CD14-positive monocyte (primary cell): ENCODE measurements at regions not wholly inside any gene's neighbourhood (a gene's known extent, or its start where the extent isn't known, plus 50 kb on each side); places are given as distances from the start of the nearest gene placed in this dataset.

Source experiments
- DNase-seq, 3 donors: peaks; one replicate each; pipeline ENCODE4 v3.0.0-alpha.2; 2011 to 2022
- H2AFZ ChIP-seq: 2 replicates; pipeline ENCODE4 v1.6.0; 2012; ENCODE audit warnings: mild to moderate bottlenecking, low read depth, low read length, inconsistent platforms; ENCODE audit not compliant: insufficient read depth, poor library complexity, severe bottlenecking
- H3K27ac ChIP-seq, 2 donors: 1 replicate in 1 of 2; 2 replicates in 1 of 2; pipeline ENCODE4 v1.5.1; 2012 to 2013; ENCODE audit warnings: low read length in 2 of 2, control low read depth in 1 of 2, inconsistent platforms in 1 of 2, low read depth in 1 of 2, mild to moderate bottlenecking in 1 of 2
- H3K27me3 ChIP-seq, 2 donors: one replicate each; pipeline versions ENCODE4 v1.6.0 to v1.6.1; 2011 to 2013; ENCODE audit warnings: low read length in 2 of 2; ENCODE audit not compliant: control insufficient read depth in 2 of 2, insufficient read depth in 2 of 2
- H3K36me3 ChIP-seq, 2 donors: replicated peaks in 1 of 2; 1 replicate in 1 of 2; 2 replicates in 1 of 2; pipeline versions ENCODE4 v1.5.1 to v1.6.1; 2012 to 2013; ENCODE audit warnings: low read length in 2 of 2, control low read depth in 1 of 2, inconsistent platforms in 1 of 2, mild to moderate bottlenecking in 1 of 2; ENCODE audit not compliant: insufficient read depth in 2 of 2, control insufficient read depth in 1 of 2
- H3K4me1 ChIP-seq, 2 donors: 1 replicate in 1 of 2; 2 replicates in 1 of 2; pipeline versions ENCODE4 v1.5.1 to v1.6.1; 2012 to 2013; ENCODE audit warnings: low read length in 2 of 2, control low read depth in 1 of 2, inconsistent platforms in 1 of 2, mild to moderate bottlenecking in 1 of 2, moderate library complexity in 1 of 2; ENCODE audit not compliant: insufficient read depth in 2 of 2, control insufficient read depth in 1 of 2
- H3K4me2 ChIP-seq: replicated peaks from 2 replicates; pipeline ENCODE3; 2012; ENCODE audit warnings: low read length, moderate library complexity, mild to moderate bottlenecking; ENCODE audit not compliant: poor library complexity, severe bottlenecking; ENCODE audit errors: extremely low read depth
- H3K4me3 ChIP-seq, 3 experiments: fragments of 200-600 bp in 1 of 3; sonication (generic) in 1 of 3; replicated peaks in 1 of 3; 1 replicate in 2 of 3; 2 replicates in 1 of 3; pipeline ENCODE4 v1.5.1; 2011 to 2013; ENCODE audit warnings: low read length in 3 of 3, mild to moderate bottlenecking in 3 of 3, control low read depth in 2 of 3, low read depth in 2 of 3, inconsistent platforms in 1 of 3, moderate library complexity in 1 of 3
- H3K79me2 ChIP-seq: 2 replicates; pipeline ENCODE4 v1.6.0; 2012; ENCODE audit warnings: mild to moderate bottlenecking, control low read depth, inconsistent platforms, low read length, moderate library complexity; ENCODE audit not compliant: insufficient read depth
- H3K9ac ChIP-seq: 2 replicates; pipeline ENCODE4 v1.6.0; 2017; ENCODE audit warnings: low read length, mild to moderate bottlenecking; ENCODE audit not compliant: insufficient read depth, poor library complexity, severe bottlenecking
- H3K9me3 ChIP-seq, 2 donors: replicated peaks in 1 of 2; 1 replicate in 1 of 2; 2 replicates in 1 of 2; pipeline versions ENCODE4 v1.5.1 to v1.6.1; 2012 to 2013; ENCODE audit warnings: low read length in 2 of 2, control low read depth in 1 of 2; ENCODE audit not compliant: control insufficient read depth in 1 of 2, insufficient read depth in 1 of 2
- H4K20me1 ChIP-seq: 2 replicates; pipeline ENCODE4 v1.6.0; 2012; ENCODE audit warnings: mild to moderate bottlenecking, low read length, control low read depth, moderate library complexity; ENCODE audit not compliant: insufficient read depth
- H3K27ac Mint-ChIP-seq, 7 donors: one replicate each; pipeline ENCODE4 v1.8.0; 2020; ENCODE audit warnings: mild to moderate bottlenecking in 7 of 7, mixed read lengths in 7 of 7, moderate library complexity in 6 of 7, inconsistent platforms in 2 of 7
- H3K27me3 Mint-ChIP-seq, 3 donors: one replicate each; pipeline ENCODE4 v1.8.0; 2021 to 2022; ENCODE audit warnings: low read depth in 3 of 3, mild to moderate bottlenecking in 3 of 3, mixed read lengths in 3 of 3, moderate library complexity in 3 of 3, inconsistent platforms in 1 of 3
- H3K36me3 Mint-ChIP-seq, 2 donors: one replicate each; pipeline ENCODE4 v1.8.0; 2020; ENCODE audit warnings: mixed read lengths in 2 of 2, inconsistent platforms in 1 of 2, mild to moderate bottlenecking in 1 of 2
- H3K4me1 Mint-ChIP-seq: one replicate; pipeline ENCODE4 v1.8.0; 2020; ENCODE audit warnings: mild to moderate bottlenecking, mixed read lengths
- H3K4me3 Mint-ChIP-seq, 2 donors: one replicate each; pipeline ENCODE4 v1.8.0; 2020; ENCODE audit warnings: mild to moderate bottlenecking in 2 of 2, mixed read lengths in 2 of 2, moderate library complexity in 1 of 2
- H3K9me3 Mint-ChIP-seq, 7 donors: one replicate each; pipeline ENCODE4 v1.8.0; 2020 to 2022; ENCODE audit warnings: mixed read lengths in 7 of 7, mild to moderate bottlenecking in 6 of 7, moderate library complexity in 6 of 7, inconsistent platforms in 2 of 7
- CTCF ChIP-seq: fragments of 200-600 bp; IDR thresholded peaks from one replicate; pipeline ENCODE4 v1.8.0; 2022; ENCODE audit warnings: antibody characterized with exemption, mild to moderate bottlenecking
- WGBS: methylation state at CpG from one replicate; pipeline ENCODE4 v1.1.5; 2013; ENCODE audit warnings: missing lambda C conversion rate; ENCODE audit not compliant: insufficient coverage; 5-methylcytosine and 5-hydroxymethylcytosine counted together
- intact Hi-C, 2 donors: fragments of 100-400 bp; cut with micrococcal nuclease; formaldehyde crosslinking; loops; one replicate each; pipeline versions ENCODE4 v1.15.0 to v1.15.1; 2023

DNA sequence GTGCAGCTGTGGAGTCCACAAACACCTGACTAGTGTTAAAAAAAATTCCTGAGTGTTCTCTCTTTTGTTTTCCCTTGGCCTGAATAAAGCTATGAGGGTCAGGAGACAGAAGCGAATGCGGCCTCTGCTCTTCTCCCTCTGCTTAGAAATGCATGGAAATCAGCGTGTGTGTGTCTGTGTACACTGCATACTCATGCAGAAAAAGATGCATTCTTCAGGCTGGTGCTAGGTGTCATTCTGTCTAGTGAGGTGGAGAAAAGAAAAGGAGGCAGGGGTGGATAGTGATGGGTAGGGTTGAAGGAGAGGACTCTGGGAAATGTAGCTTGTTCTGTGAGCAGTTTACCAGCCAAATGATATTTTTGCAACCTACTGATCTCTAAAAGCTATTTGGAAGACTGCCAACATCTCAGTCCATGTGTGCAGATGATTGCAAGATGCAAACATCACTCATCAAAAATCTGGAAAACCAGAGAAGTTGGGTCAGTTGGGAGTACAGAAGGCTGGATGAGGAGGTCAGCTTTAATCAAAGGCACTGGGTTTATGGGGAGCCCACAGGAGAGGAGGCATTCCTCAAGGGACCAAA is 177.7 kb downstream of the INSIG2 start:
- peaks cover 4 to 14% (median 7%) of the 10 kb centered on the region in 3 donors for H3K27me3 Mint-ChIP-seq
- H3K9ac ChIP-seq, result no peak overlapping the region
- no peaks in the 10 kb centered on the region for H3K36me3 Mint-ChIP-seq
- no peaks in the 10 kb centered on the region for H3K9me3 ChIP-seq
- H3K36me3 ChIP-seq, result no peaks in the 10 kb centered on the region
- 100% methylated on average over 1 of the region's 3 CpGs for WGBS
- DNase-seq, result no peak
- H3K4me2 ChIP-seq, result no peak overlapping the region
- H3K4me1 Mint-ChIP-seq, result no peaks in the 10 kb centered on the region
- no peak overlapping the region for H3K27ac ChIP-seq
- no peak overlapping the region for H3K4me3 Mint-ChIP-seq
- peaks cover 0 to 2% (median 0%) of the 10 kb centered on the region in 7 donors for H3K9me3 Mint-ChIP-seq
- no peaks in the 10 kb centered on the region for H3K4me1 ChIP-seq
- intact Hi-C loops, result no loop called here
- no peak overlapping the region for H3K4me3 ChIP-seq
- H3K27me3 ChIP-seq, result no peaks in the 10 kb centered on the region
- H4K20me1 ChIP-seq, result no peaks in the 10 kb centered on the region
- H3K27ac Mint-ChIP-seq, result no peak overlapping the region
- H2AFZ ChIP-seq, result no peak overlapping the region
- no peak for TF ChIP-seq CTCF
- H3K79me2 ChIP-seq, result no peaks in the 10 kb centered on the region

DNA sequence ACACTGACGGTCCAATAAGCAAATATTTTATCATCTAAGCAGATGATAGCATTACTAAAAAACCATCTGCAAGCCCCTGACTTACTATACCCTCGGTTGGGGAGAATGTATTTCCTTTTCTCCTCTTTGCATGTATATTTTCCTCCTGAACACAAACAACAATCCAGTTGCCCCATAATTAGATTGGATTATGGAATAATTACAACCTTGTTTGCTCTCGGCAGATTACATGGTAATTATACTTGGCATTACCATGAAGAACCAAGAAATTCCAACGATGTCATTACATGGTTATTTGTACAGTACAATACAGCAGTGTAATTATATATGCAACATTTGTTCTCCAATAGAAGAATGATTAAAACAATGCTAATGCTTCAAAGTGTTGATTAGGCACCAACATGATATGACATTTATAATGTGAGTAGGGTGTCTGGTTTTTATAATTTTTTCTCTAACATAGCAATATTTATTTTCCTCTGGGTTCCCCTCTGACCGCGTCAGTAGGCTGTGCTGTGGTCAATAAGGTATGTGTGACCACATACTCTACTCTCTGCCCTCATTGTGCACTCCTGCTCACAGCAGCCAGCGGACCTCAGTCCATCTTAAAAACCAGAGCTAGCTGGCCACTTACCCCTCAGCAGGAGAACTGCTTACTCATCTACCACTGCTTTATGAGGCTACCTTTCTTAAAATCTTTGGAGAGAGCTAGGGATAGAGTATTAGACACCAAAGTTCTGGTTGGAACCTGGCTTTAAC is 176.1 kb downstream of the INSIG2 start:
- Mint-ChIP-seq H3K27me3 (peaks cover 7 to 14% (median 8%) of the 10 kb centered on the region in 3 donors), H3K4me3 (no peak overlapping the region), H3K36me3 (no peaks in the 10 kb centered on the region), H3K27ac (no peak overlapping the region), H3K9me3 (peaks cover 0 to 2% (median 0%) of the 10 kb centered on the region in 7 donors), H3K4me1 (no peaks in the 10 kb centered on the region)
- no CpG with 5 or more reads among the region's 7 CpGs for WGBS
- Histone ChIP-seq H3K4me3 (no peak overlapping the region), H3K4me1 (no peaks in the 10 kb centered on the region), H3K9ac (no peak overlapping the region), H3K9me3 (no peaks in the 10 kb centered on the region), H3K4me2 (no peak overlapping the region), H3K79me2 (no peaks in the 10 kb centered on the region), H3K27ac (no peak overlapping the region), H3K27me3 (peaks cover 0 to 2% of the 10 kb centered on the region in 2 donors), H2AFZ (no peak overlapping the region), H4K20me1 (no peaks in the 10 kb centered on the region), H3K36me3 (no peaks in the 10 kb centered on the region)
- no peak for TF ChIP-seq CTCF
- intact Hi-C loops, result no loop called here
- no peak for DNase-seq
